Jurkat, Clone E6-1 (cell line): ENCODE measurements at regions not wholly inside any gene's neighbourhood (a gene's known extent, or its start where the extent isn't known, plus 50 kb on each side); places are given as distances from the start of the nearest gene placed in this dataset.
"Not testable (repeated sequence)": the region's sequence is repeated elsewhere in the genome, so short reads cannot be mapped to it uniquely, and the experiment has no call there.

Experiments
- DNase-seq: peaks from one replicate; pipeline ENCODE4 v3.0.0-alpha.2; 2011; ENCODE audit warnings: low read depth, low spot score
- H3K4me3 ChIP-seq: 2 replicates; pipeline ENCODE4 v1.5.1; 2011; ENCODE audit warnings: mild to moderate bottlenecking, low read length, control low read depth, moderate library complexity

DNA sequence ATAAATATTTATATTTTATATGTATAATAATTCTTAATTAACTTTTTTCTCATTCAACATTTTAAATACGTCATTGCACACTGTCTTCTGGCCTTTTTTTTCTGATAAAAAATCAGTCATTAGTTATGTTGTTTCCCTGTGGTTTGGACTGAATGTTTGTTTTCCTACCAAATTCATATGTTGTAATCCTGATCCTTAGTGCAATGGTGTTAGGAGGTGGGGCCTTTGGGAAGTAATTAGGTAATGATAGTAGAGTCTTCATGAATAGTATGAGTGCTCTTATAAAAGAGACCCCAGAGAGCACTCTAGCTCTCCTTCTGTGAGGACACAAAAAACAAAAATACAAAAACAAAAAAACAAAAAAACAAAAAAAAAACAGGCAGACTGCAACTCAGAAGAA, 117.2 kb downstream of the GASK1B start:
- no peak overlapping the region for H3K4me3 ChIP-seq
- no peak for DNase-seq

- no peak for DNase-seq
- no peak overlapping the region for H3K4me3 ChIP-seq
Measured at GRCh38 chr4:158053801-158054200, 119.0 kb downstream of the GASK1B start.

DNA sequence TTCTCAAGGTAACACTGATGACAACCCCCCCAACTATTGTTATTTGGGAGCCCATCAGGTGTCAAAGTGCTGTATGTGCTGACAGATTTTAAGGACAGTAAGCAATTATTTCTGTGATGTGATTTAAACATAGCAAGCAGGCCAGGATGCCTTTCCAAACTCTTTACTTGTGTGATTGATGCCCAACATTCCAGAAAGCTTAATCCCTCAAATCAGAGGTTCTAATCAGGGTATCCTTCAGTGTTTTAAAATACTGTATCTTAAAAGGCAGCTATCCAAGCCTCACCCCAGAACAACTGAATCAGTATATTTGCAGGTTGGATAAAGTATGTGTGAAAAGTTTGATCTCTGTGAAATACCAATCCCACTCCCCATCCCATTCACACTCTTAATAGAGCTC, 119.7 kb downstream of the GASK1B start:
- no peak for DNase-seq
- H3K4me3 ChIP-seq = no peak overlapping the region

DNA sequence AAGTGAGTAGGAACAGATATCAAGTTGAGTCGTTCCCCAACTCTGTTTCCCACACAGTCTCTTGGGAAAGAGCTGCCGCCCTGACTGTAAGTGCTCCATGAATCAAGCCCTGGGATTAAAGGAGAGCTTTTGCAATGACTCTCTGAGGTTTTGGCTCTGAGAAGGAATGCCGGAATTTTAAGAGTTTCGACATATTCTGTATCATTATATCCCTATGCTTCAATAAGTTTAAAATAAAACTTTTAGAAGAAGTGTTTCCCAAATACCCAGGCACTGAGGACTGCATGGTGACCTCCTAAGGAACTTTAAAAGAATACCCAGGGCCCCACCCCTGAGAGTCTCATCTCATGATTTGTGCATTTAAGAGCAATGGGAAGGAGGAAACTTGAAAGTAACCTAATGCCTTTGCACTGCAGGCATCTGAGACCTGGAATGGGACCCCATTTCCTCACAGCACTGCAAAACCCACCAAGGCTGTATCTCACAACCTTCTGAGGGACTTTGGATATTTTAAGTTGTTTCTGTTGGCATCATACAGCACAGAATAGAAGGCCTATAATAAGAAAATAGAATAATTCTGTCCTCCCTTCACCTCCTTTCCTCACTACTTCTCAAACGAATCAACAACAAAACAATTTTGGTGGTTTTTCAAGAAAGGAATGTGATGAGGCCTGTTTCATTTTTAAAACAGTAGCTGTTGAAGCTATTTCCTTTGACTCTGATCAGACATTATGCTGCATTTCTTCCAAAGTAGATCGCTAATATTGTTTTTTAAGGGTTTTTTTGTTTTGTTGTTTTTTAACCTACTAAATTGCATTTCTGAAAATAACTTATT, 121.2 kb downstream of the GASK1B start:
- no peak for DNase-seq
- H3K4me3 ChIP-seq = no peak overlapping the region

GRCh38 chr4:158050942-158051341, 121.9 kb downstream of the GASK1B start:
- H3K4me3 ChIP-seq = no peak overlapping the region
- DNase-seq = no peak

GRCh38 chr4:158046345-158046744, 126.5 kb downstream of the GASK1B start:
- no peak overlapping the region for H3K4me3 ChIP-seq
- no peak for DNase-seq

DNA sequence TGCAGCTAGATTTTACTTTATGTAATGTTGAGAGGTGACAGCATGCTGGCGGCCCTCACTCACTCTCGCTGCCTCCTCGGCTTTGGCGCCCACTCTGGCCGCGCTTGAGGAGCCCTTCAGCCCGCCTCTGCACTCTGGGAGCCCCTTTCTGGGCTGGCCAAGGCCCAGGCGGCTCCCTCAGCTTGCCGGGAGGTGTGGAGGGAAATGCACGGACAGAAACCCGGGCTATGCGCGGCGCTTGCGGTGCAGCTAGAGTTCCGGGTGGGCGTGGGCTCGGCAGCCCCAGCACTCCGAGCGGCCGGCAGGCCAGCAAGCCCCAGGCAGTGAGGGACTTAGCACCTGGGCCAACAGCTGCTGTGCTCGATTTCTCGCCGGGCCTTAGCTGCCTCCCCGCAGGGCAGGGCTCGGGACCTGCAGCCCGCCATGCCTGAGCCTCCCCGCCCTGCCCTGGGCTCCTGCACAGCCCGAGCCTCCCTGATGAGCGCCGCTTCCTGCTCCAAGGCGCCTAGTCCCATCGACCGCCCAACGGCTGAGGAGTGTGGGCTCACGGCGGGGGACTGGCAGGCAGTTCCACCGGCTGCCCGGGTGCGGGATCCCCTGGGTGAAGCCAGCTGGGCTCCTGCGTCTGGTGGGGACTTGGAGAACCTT, 128.7 kb downstream of the GASK1B start:
- DNase-seq = no peak
- H3K4me3 ChIP-seq = no peak overlapping the region

DNA sequence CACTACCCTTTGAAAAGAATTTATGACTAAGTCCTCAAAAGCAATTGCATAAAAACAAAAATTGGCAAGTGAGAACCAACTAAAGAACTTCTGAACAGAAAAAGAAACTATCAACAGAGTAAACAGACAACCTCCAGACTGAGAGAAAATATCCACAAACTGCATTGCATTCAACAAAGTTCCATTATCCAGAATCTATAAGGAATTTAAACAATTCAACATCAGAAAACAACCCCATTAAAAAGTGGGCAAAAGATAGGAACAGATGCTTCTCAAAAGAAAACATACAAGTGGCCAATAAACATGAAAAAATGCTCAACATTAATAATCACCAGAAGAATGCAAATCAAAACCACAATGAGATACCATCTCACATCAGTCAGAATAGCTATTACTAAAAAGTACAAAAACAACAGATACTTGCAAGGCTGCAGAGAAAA, 130.2 kb downstream of the GASK1B start:
- H3K4me3 ChIP-seq = no peak overlapping the region
- no peak for DNase-seq

DNA sequence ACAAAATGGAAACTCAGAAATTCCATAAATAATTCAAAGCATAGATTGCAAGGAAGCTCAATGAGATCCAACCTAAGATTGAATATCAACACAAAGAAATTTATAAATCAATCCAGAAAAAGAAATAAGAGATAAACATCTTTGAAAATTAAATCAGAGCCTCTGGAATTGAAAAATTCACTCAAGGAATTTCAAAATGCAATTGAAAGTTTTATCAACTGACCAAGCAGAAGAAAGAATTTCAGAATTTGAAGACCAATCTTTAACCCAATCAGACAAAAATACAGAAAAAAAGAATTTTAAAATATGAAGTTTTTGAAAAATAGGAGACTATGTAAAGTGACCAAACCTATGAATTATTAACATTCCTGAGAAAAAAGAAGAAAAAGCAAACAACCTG, 134.1 kb downstream of the GASK1B start:
- H3K4me3 ChIP-seq = no peak overlapping the region
- no peak for DNase-seq

- H3K4me3 ChIP-seq = no peak overlapping the region
- no peak for DNase-seq
Measured at GRCh38 chr4:158036998-158037397, 135.8 kb downstream of the GASK1B start.

DNA sequence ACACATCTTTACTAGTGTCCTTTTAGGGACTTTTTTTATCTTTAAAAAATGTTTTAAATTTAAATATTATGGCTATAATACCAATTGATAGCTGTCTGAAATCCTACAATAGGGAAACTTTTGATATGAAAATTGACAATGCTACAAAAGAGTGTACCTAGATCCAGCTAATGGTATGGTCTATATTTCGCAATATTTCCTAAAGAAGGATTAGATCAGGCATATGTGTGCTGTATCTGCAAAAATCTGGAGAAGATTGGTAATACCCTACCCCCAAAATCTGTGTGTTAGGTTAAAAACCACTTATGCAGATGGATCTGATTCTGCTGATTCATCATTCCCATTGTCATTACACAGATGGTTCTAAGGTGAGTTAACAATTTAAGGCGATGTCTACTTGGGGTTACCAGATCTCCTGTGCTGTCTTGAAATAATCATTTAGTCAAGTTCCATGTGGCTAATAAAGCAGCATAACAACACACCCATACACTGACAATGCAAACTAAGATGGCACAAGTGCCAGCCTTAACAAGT, 137.1 kb downstream of the GASK1B start:
- H3K4me3 ChIP-seq = no peak overlapping the region
- DNase-seq = no peak

DNA sequence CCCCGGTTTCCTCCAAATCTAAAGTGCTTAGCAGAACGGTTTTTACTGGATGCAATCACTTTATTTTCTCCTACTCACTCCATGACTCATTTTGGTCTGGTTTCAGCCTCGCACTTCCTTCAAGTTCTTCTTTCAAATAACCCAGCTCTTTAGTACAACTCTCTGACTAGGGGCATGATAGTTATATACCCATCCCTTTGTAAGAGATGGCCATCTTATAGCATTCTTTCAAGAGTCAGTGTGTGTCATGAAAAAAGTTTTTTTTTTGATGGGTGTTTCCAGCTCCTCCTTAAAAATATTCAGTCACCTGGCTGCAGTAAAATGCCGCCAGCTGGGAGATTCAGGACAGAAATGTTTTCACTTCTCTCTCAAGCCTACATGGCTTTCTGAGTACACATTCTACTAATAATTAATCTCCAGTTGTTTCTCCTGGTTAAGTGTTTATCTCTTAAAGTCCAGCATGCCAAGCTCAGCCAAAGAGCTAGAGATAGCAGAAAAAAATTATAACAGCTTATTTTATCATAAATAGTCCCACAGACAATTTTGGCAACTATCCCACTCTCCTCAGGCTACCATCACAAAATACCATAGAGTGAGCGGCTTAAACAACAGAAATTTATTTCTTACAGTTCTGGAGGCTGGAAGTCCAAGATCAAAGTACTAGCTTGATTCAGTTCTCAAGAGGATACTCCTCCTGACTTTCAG, 139.3 kb downstream of the GASK1B start:
- H3K4me3 ChIP-seq = no peak overlapping the region
- DNase-seq = no peak

GRCh38 chr4:158032733-158033415, 140.0 kb downstream of the GASK1B start:
- H3K4me3 ChIP-seq = no peak overlapping the region
- no peak for DNase-seq

DNA sequence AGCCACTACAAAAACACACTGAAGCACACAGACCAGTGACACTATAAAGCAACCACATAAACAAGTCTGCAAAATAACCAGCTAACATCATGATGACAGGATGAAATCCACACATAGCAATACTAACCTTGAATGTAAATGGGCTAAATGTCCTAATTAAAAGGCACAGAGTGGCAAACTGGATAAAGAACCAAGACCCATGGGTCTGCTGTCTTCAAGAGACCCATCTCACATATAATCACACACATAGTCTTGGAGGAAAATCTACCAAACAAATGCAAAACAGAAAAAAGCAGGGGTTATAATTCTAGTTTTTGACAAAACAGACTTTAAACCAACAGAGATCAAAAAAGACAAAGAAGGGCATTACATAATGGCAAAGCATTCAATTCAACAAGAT, 144.4 kb downstream of the GASK1B start:
- not testable (repeated sequence) for DNase-seq, H3K4me3 ChIP-seq

- no peak for DNase-seq
- H3K4me3 ChIP-seq = no peak overlapping the region
Measured at GRCh38 chr4:158025131-158025530, 147.7 kb downstream of the GASK1B start.

DNA sequence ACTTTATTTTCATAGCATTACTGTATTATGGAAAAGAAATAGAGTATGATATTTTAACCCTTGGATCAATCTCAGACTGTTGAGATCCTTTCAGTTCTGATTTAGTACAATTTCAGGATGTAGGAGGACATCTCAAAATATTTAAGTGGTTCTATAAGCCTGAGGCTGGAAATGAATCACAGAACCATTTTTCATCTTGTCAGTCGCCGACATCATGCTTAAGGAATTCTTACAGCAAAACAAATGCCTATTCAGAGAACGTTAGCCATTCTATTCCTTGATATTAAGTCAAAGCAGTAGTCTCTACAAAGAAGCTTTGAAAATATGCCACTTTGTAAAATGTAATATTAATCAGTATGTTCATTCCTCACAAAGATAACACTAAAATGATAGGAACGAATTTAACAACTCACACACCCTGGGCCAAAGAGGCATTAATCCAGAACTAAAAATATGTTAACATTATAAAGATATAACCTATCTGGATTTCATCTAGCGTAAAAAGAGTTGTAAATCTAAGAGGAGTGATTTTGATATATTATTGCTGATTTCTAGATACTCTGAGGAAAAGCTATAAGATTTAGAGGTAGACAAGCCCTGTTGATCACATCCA, 152.0 kb downstream of the GASK1B start:
- no peak for DNase-seq
- H3K4me3 ChIP-seq = no peak overlapping the region

- no peak overlapping the region for H3K4me3 ChIP-seq
- no peak for DNase-seq
Measured at GRCh38 chr4:158020176-158020575, 152.6 kb downstream of the GASK1B start.

DNA sequence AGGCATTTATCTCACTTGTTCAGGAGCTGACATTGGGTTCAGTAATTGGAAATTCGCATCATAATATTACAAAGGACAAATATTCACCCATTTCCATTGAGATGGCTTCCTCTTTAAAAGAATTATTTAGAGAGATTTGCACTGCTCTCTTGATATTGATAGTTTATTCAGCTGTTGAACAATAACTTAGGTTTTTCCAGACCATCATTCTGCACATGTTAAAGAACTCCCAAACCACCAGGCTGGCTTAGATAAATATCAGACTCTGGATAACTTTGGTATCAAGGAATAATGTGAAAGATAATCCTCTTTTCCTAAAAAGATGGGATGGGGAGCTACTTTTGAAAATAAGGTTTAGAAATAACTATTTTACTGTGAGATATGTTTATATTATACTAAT, 154.0 kb downstream of the GASK1B start:
- H3K4me3 ChIP-seq = no peak overlapping the region
- DNase-seq = no peak

- no peak for DNase-seq
Measured at GRCh38 chr4:158018221-158018830, 154.5 kb downstream of the GASK1B start.

More at GRCh38 chr4:158018221-158018830, 154.5 kb downstream of the GASK1B start:
- no peak overlapping the region for H3K4me3 ChIP-seq
